MM.1S (cell line): ENCODE measurements at regions not wholly inside any gene's neighbourhood (a gene's known extent, or its start where the extent isn't known, plus 50 kb on each side); places are given as distances from the start of the nearest gene placed in this dataset.
A peak's percentile ranks its signal among the peaks of the same experiment; 100 is the strongest.

Experiments
- DNase-seq: peaks from one replicate; pipeline ENCODE4 v3.0.0-alpha.2; 2015
- H2AFZ ChIP-seq: fragments of 300-600 bp; sonication (generic); 2 replicates; pipeline ENCODE4 v1.6.0; 2016; ENCODE audit warnings: antibody characterized with exemption, low read length
- H3F3A ChIP-seq: fragments of 300-600 bp; sonication (generic); 2 replicates; pipeline ENCODE4 v1.6.1; 2016; ENCODE audit warnings: mild to moderate bottlenecking, antibody characterized with exemption, low read length, moderate library complexity, mixed read lengths; ENCODE audit not compliant: insufficient read depth
- H3K27ac ChIP-seq: fragments of 300-600 bp; sonication (generic); 2 replicates; pipeline ENCODE4 v1.5.1; 2016; ENCODE audit warnings: mild to moderate bottlenecking, low read length
- H3K27me3 ChIP-seq: fragments of 300-600 bp; sonication (generic); replicated peaks from 2 replicates; pipeline ENCODE4 v1.6.0; 2016; ENCODE audit warnings: low read length; ENCODE audit not compliant: insufficient read depth
- H3K36me3 ChIP-seq: fragments of 300-600 bp; sonication (generic); replicated peaks from 2 replicates; pipeline ENCODE4 v1.6.1; 2016; ENCODE audit warnings: mild to moderate bottlenecking, low read length, mixed read lengths; ENCODE audit not compliant: insufficient read depth
- H3K4me1 ChIP-seq: fragments of 300-600 bp; sonication (generic); 2 replicates; pipeline ENCODE4 v1.6.1; 2016; ENCODE audit warnings: low read length, mixed read lengths
- H3K4me2 ChIP-seq: fragments of 300-600 bp; sonication (generic); 2 replicates; pipeline ENCODE4 v1.6.0; 2016; ENCODE audit warnings: low read depth, low read length
- H3K4me3 ChIP-seq: fragments of 300-600 bp; sonication (generic); 2 replicates; pipeline ENCODE4 v1.5.1; 2016; ENCODE audit warnings: low read length, mixed read lengths
- H3K79me2 ChIP-seq: fragments of 300-600 bp; sonication (generic); 2 replicates; pipeline ENCODE4 v1.6.1; 2016; ENCODE audit warnings: mixed run types, low read length, mixed read lengths
- H3K9ac ChIP-seq: fragments of 300-600 bp; sonication (generic); 2 replicates; pipeline ENCODE4 v1.6.1; 2016; ENCODE audit warnings: low read length, mixed read lengths
- H3K9me2 ChIP-seq: fragments of 300-600 bp; sonication (generic); replicated peaks from 2 replicates; pipeline ENCODE4 v1.6.1; 2016; ENCODE audit warnings: mild to moderate bottlenecking, low read length, mixed read lengths; ENCODE audit not compliant: insufficient read depth
- H3K9me3 ChIP-seq: fragments of 300-600 bp; sonication (generic); replicated peaks from 2 replicates; pipeline ENCODE4 v1.6.1; 2016; ENCODE audit warnings: mild to moderate bottlenecking, low read length, mixed read lengths; ENCODE audit not compliant: insufficient read depth
- H4K20me1 ChIP-seq: fragments of 300-600 bp; sonication (generic); 2 replicates; pipeline ENCODE4 v1.6.1; 2016; ENCODE audit warnings: mild to moderate bottlenecking, low read length, moderate library complexity, mixed read lengths; ENCODE audit not compliant: insufficient read depth
- EZH2 ChIP-seq: fragments of 300-600 bp; sonication (generic); optimal IDR thresholded peaks from 2 replicates; pipeline ENCODE3; 2017; ENCODE audit warnings: low read depth, mild to moderate bottlenecking, antibody characterized with exemption, low read length, mixed read lengths
- EZH2phosphoT487 ChIP-seq: fragments of 300-600 bp; sonication (generic); IDR thresholded peaks from 2 replicates; pipeline ENCODE4 v1.6.1; 2018; ENCODE audit warnings: antibody characterized with exemption, low read length
- TF ChIP-seq, protein P1 (sequence below): fragments of 300-600 bp; sonication (generic); IDR thresholded peaks from 2 replicates; pipeline ENCODE4 v1.5.1; 2016; ENCODE audit warnings: antibody characterized with exemption, low read length, mixed read lengths

DNA sequence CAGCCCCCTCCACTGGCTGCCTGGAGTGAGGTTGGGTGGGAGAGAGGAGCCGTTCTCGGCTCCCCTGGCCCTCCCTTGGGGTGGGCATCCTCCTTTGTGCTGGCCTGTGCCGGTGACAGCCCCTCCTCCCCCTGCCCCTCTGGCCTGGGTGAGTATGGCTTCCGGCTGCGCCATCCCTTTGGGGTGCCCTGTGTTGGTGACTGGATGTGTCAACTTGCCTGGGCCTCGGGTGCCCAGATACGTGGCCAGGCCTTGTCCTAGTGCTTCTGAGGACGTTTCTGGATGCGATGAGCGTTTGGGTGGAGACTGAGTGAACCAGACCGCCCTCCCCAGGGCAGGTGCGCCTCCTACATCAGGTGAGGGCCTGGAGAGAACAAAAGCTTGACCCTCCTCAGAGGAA, 59.7 kb downstream of the PLXNA1 start:
- H4K20me1 ChIP-seq: no peaks in the 10 kb centered on the region
- no peaks in the 10 kb centered on the region for H3K9me3 ChIP-seq
- no peak for DNase-seq
- H3K9me2 ChIP-seq: no peaks in the 10 kb centered on the region
- H3K4me2 ChIP-seq: no peak overlapping the region
- no peak overlapping the region for H2AFZ ChIP-seq
- 0 out of 2 replicates have a peak, but pooled peaks cover 4% of the 10 kb centered on the region for H3K4me1 ChIP-seq
- H3K27me3 ChIP-seq: peaks cover 9% of the 10 kb centered on the region; the same call in 1 of the 2 replicates
- H3K9ac ChIP-seq: no peak overlapping the region
- no peaks in the 10 kb centered on the region for H3K79me2 ChIP-seq
- no peaks in the 10 kb centered on the region for H3K36me3 ChIP-seq
- no peak for TF ChIP-seq EZH2phosphoT487
- H3K4me3 ChIP-seq: no peak overlapping the region
- no peaks in the 10 kb centered on the region for H3F3A ChIP-seq
- H3K27ac ChIP-seq: peak overlapping the region; percentile 44; the same call in 1 of the 2 replicates

DNA sequence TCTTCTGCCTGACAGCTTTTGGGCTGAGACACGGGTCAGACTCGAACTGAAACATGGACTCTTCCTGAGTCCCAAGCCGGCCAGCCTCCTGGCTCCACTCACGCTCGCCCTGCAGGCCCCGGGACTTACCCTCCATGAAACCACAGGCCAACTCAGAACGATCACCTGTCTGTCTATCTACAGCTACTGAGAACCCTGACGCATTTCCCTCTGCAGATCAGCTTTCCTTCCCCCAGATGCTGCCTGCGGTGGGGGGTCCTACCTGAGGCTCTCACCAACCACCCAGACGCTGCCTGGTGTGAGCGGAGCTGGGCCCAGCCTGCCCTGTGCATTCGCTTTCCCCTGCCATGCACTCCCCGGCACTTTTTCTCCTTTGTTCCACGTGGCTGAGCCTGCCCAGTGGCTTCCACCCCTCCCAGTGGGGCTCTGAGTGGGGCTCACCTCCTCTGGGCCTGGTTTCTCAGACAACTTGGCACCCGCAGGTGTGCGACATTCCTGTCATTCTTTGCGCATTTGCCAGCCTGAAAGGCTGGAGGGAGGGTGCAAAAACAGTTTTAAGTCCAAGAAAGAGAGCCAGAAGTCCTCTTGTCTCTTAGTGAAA, 60.2 kb downstream of the PLXNA1 start:
- Histone ChIP-seq H4K20me1 (no peaks in the 10 kb centered on the region), H3K9ac (no peak overlapping the region), H3K79me2 (no peaks in the 10 kb centered on the region), H2AFZ (no peak overlapping the region), H3K27me3 (peaks cover 11% of the 10 kb centered on the region), H3K4me1 (0 out of 2 replicates have a peak, but pooled peaks cover 4% of the 10 kb centered on the region), H3K9me3 (no peaks in the 10 kb centered on the region), H3K4me2 (no peak overlapping the region), H3K27ac (peak overlapping the region; percentile 44; the same call in 1 of the 2 replicates), H3K36me3 (no peaks in the 10 kb centered on the region), H3K9me2 (no peaks in the 10 kb centered on the region), H3F3A (no peaks in the 10 kb centered on the region), H3K4me3 (no peak overlapping the region)
- TF ChIP-seq EZH2phosphoT487 (no peak), EZH2 (no peak)
- TF ChIP-seq, protein P1, sequence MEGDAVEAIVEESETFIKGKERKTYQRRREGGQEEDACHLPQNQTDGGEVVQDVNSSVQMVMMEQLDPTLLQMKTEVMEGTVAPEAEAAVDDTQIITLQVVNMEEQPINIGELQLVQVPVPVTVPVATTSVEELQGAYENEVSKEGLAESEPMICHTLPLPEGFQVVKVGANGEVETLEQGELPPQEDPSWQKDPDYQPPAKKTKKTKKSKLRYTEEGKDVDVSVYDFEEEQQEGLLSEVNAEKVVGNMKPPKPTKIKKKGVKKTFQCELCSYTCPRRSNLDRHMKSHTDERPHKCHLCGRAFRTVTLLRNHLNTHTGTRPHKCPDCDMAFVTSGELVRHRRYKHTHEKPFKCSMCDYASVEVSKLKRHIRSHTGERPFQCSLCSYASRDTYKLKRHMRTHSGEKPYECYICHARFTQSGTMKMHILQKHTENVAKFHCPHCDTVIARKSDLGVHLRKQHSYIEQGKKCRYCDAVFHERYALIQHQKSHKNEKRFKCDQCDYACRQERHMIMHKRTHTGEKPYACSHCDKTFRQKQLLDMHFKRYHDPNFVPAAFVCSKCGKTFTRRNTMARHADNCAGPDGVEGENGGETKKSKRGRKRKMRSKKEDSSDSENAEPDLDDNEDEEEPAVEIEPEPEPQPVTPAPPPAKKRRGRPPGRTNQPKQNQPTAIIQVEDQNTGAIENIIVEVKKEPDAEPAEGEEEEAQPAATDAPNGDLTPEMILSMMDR: no peak
- peak; percentile 7 for DNase-seq

DNA sequence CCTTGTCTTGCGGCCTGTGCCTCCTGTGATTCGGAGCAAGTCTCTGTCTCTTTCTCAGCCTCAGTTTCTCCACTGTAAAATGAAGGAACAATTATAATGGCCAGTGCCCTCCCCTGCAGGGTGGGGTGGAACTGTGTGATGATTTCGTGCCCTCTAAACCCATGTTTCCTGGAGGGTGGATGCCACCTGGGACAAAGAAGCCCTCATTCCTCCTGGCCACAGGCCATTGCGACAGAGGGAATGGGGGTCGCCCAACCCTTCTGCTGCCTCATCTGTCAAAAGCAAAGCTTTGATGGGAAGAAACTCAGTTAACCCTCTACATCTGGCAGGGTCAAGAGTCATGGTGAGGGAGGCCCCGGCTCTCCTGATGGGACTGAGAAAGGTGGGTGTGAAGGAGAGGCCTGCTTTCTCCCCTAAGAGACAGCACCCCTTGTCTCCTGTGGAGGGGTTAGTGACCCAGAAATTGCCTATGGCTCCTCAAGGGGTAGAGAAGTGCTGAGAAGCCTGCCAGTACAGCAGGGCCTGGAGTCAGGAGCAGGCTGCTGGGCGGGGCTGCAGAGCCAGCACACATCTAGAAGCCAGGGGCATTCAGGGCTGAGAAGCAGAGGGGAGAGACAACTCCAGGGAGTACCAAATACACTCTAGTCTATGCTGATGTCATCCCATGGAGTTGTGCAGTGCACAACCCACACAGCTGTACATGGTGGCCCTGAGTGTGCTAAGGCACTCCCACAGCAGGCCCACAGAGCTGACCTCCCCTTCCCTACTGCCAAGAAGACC, 61.0 kb downstream of the PLXNA1 start:
- peaks cover 19% of the 10 kb centered on the region for H3K27me3 ChIP-seq
- no peaks in the 10 kb centered on the region for H4K20me1 ChIP-seq
- H3K9me3 ChIP-seq: no peaks in the 10 kb centered on the region
- no peaks in the 10 kb centered on the region for H3F3A ChIP-seq
- no peak for DNase-seq
- no peak overlapping the region for H3K4me3 ChIP-seq
- H3K9me2 ChIP-seq: no peaks in the 10 kb centered on the region
- H3K9ac ChIP-seq: no peak overlapping the region
- no peak overlapping the region for H3K4me2 ChIP-seq
- TF ChIP-seq EZH2phosphoT487 (no peak), EZH2 (no peak)
- TF ChIP-seq, protein P1: no peak
- H3K4me1 ChIP-seq: 0 out of 2 replicates have a peak, but pooled peaks cover 4% of the 10 kb centered on the region
- H2AFZ ChIP-seq: no peak overlapping the region
- H3K27ac ChIP-seq: peak overlapping the region; percentile 44; the same call in 1 of the 2 replicates
- H3K79me2 ChIP-seq: no peaks in the 10 kb centered on the region
- H3K36me3 ChIP-seq: no peaks in the 10 kb centered on the region
